GM12878 (cell line): ENCODE measurements at regions not wholly inside any gene's neighbourhood (a gene's known extent, or its start where the extent isn't known, plus 50 kb on each side); places are given as distances from the start of the nearest gene placed in this dataset.

ENCODE experiments used
- ATAC-seq: fragments of 200-7000 bp; cut with Tn5 transposase; 3 replicates; pipeline ENCODE4 v1.9.1; 2020; ENCODE audit warnings: mild to moderate bottlenecking, moderate library complexity
- BruUV-seq: library from RNA; stranded (reverse); fragments of 400-500 nt; replicated peaks from 2 replicates; lab custom pipeline; 2021; lab: Mats Ljungman, UMichigan
- CTCF ChIA-PET: fragments of 300-600 bp; sonication (Branson Sonifier 250); formaldehyde crosslinking; extraction: SDS; loops from one replicate; lab custom pipeline; 2021; ENCODE audit warnings: inconsistent platforms; lab: Yijun Ruan, JAX
- POLR2A ChIA-PET: fragments of 350-600 bp; formaldehyde crosslinking; extraction: SDS; loops from one replicate; lab custom pipeline; 2021; ENCODE audit warnings: inconsistent platforms; lab: Charles Lee
- RAD21 ChIA-PET: fragments of 300-600 bp; sonication (Branson Sonifier 250); formaldehyde crosslinking; loops from one replicate; lab custom pipeline; 2023; ENCODE audit warnings: antibody characterized with exemption; ENCODE audit not compliant: unreplicated experiment; lab: Charles Lee
- SMC1A ChIA-PET: fragments of 300-600 bp; sonication (Branson Sonifier 250); formaldehyde crosslinking; loops from one replicate; lab custom pipeline; 2023; ENCODE audit not compliant: unreplicated experiment, uncharacterized antibody; lab: Charles Lee
- DNase-seq: peaks from one replicate; pipeline ENCODE4 v3.0.0-alpha.2; 2011; ENCODE audit warnings: low read depth, low spot score
- FAIRE-seq: peaks from 3 replicates; lab custom pipeline; 2011; peaks lifted over from hg19 to GRCh38; lab: Jason Lieb, UNC
- H2AFZ ChIP-seq: 2 replicates; pipeline ENCODE4 v1.6.0; 2011; ENCODE audit warnings: low read depth, low read length, control low read depth; ENCODE audit not compliant: control insufficient read depth
- H3K27ac ChIP-seq: 2 replicates; pipeline ENCODE4 v1.5.1; 2011; ENCODE audit warnings: control low read depth; ENCODE audit not compliant: control insufficient read depth, insufficient read depth
- H3K27me3 ChIP-seq, 2 experiments: replicated peaks in 1 of 2; 2 replicates each; pipeline versions ENCODE4 v1.6.0 to v1.6.1; 2011; ENCODE audit warnings: low read length in 1 of 2; ENCODE audit not compliant: control insufficient read depth in 2 of 2, insufficient read depth in 2 of 2
- H3K36me3 ChIP-seq, 2 experiments: 2 replicates each; pipeline ENCODE4 v1.5.1; 2011; ENCODE audit warnings: low read length in 1 of 2; ENCODE audit not compliant: control insufficient read depth in 2 of 2, insufficient read depth in 2 of 2
- H3K4me1 ChIP-seq: 2 replicates; pipeline ENCODE4 v1.6.1; 2011; ENCODE audit warnings: mild to moderate bottlenecking, low read length, moderate library complexity, mixed read lengths; ENCODE audit not compliant: control insufficient read depth, insufficient read depth
- H3K4me2 ChIP-seq: 2 replicates; pipeline ENCODE4 v1.6.0; 2011; ENCODE audit warnings: control low read depth; ENCODE audit not compliant: control insufficient read depth, insufficient read depth
- H3K4me3 ChIP-seq: fragments of 200-600 bp; sonication (generic); 2 replicates; pipeline ENCODE4 v1.5.1; 2016
- H3K79me2 ChIP-seq: 2 replicates; pipeline ENCODE4 v1.6.0; 2011; ENCODE audit warnings: low read length; ENCODE audit not compliant: control insufficient read depth, insufficient read depth
- H3K9ac ChIP-seq: 2 replicates; pipeline ENCODE4 v1.8.0; 2011; ENCODE audit warnings: low read length, control low read depth, mixed read lengths; ENCODE audit not compliant: control insufficient read depth, insufficient read depth
- H3K9me3 ChIP-seq: replicated peaks from 3 replicates; pipeline ENCODE4 v1.5.1; 2011; ENCODE audit warnings: mild to moderate bottlenecking, low read length; ENCODE audit not compliant: control insufficient read depth, insufficient read depth
- H4K20me1 ChIP-seq: 2 replicates; pipeline ENCODE4 v1.6.0; 2011; ENCODE audit not compliant: control insufficient read depth, insufficient read depth
- EP300 ChIP-seq, 2 experiments: fragments of 150-350 bp in 1 of 2; IDR thresholded peaks; 2 replicates each; pipeline ENCODE4 v1.6.1; 2011 to 2012; ENCODE audit warnings: low read depth in 2 of 2, low read length in 2 of 2, borderline replicate concordance in 1 of 2, improper control_type of control experiment in 1 of 2, inconsistent platforms in 1 of 2; ENCODE audit not compliant: control insufficient read depth in 1 of 2
- RAD21 ChIP-seq: IDR thresholded peaks from 2 replicates; pipeline ENCODE4 v1.6.1; 2011; ENCODE audit warnings: mild to moderate bottlenecking, low read depth, low read length, moderate library complexity; ENCODE audit not compliant: insufficient read depth
- RB1 ChIP-seq: fragments of 450-650 bp; formaldehyde crosslinking; IDR thresholded peaks from 2 replicates; pipeline ENCODE4 v1.6.1; 2017; ENCODE audit warnings: mild to moderate bottlenecking, borderline replicate concordance
- SIN3A ChIP-seq: IDR thresholded peaks from 2 replicates; pipeline ENCODE4 v1.6.1; 2012; ENCODE audit warnings: low read depth, low read length, improper control_type of control experiment
- SIX5 ChIP-seq: IDR thresholded peaks from 2 replicates; pipeline ENCODE4 v1.6.1; 2011; ENCODE audit warnings: mild to moderate bottlenecking, low read depth, low read length, moderate library complexity; ENCODE audit not compliant: severe bottlenecking
- SMAD1 ChIP-seq: fragments of 450-650 bp; IDR thresholded peaks from 2 replicates; pipeline ENCODE4 v1.6.1; 2018; ENCODE audit warnings: mild to moderate bottlenecking, low read depth; ENCODE audit not compliant: partially characterized antibody
- SREBF1 ChIP-seq: IDR thresholded peaks from 2 replicates; pipeline ENCODE4 v1.6.1; 2012; ENCODE audit warnings: mild to moderate bottlenecking, low read length
- WRNIP1 ChIP-seq: IDR thresholded peaks from 2 replicates; pipeline ENCODE4 v1.6.1; 2011; ENCODE audit warnings: low read depth, low read length, improper control_type of control experiment, borderline replicate concordance
- ZNF217 ChIP-seq: fragments of 450-650 bp; IDR thresholded peaks from 2 replicates; pipeline ENCODE4 v1.6.1; 2017; ENCODE audit warnings: antibody characterized with exemption, mild to moderate bottlenecking
- ZSCAN29 ChIP-seq: fragments of 450-650 bp; IDR thresholded peaks from 2 replicates; pipeline ENCODE4 v1.6.1; 2017; ENCODE audit warnings: mild to moderate bottlenecking, moderate library complexity
- WGBS: methylation state at CpG from one replicate; pipeline ENCODE4 v1.1.6; 2016; ENCODE audit warnings: low lambda C conversion rate; ENCODE audit not compliant: insufficient replicate concordance, insufficient coverage; ENCODE audit errors: missing lambda C conversion rate; 5-methylcytosine and 5-hydroxymethylcytosine counted together
- in situ Hi-C: fragments of 300-500 bp; cut with MboI; formaldehyde crosslinking; loops from 9 replicates; pipeline ENCODE4 v1.14.3; 2018; ENCODE audit warnings: mixed read lengths
- intact Hi-C: fragments of 100-400 bp; cut with micrococcal nuclease; formaldehyde crosslinking; loops from one replicate; pipeline ENCODE4 v1.14.2; 2022; ENCODE audit not compliant: unreplicated experiment
- TF ChIP-seq, protein P1 (sequence below): fragments of 450-650 bp; IDR thresholded peaks from 2 replicates; pipeline ENCODE4 v1.6.1; 2017; ENCODE audit warnings: mild to moderate bottlenecking, moderate library complexity

DNA sequence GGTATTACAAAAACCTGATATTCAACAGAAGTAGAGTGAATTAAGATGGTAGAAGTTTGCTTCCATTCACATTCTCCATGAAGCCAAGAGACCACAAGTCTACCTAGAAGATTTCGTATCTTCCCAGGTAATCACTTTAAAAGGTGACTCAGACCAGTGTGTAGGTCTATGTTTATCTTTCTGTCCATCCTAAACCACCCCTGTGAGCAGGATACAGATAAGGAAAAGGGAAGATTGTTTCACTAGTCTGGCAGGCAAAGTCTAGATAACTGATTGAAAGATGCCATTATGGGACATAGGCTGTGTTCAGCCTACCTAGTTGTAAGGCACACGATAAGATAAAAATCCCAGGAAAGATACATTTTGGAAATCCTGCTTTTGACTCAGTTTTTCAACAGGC lies 244.3 kb upstream of the NWD2 start:
- DNase-seq, result no peak
- Histone ChIP-seq H3K79me2 (no peaks in the 10 kb centered on the region), H3K4me3 (no peak overlapping the region), H3K27me3 (no peaks in the 10 kb centered on the region), H3K9me3 (no peaks in the 10 kb centered on the region), H3K4me1 (no peaks in the 10 kb centered on the region), H3K4me2 (no peak overlapping the region), H3K36me3 (no peaks in the 10 kb centered on the region), H3K27ac (no peak overlapping the region), H2AFZ (no peak overlapping the region), H3K9ac (no peak overlapping the region), H4K20me1 (no peaks in the 10 kb centered on the region)
- in situ Hi-C loops (no loop called here), intact Hi-C loops (no loop called here)
- CTCF ChIA-PET, result no interaction called here
- RAD21 ChIA-PET, result no interaction called here
- BruUV-seq, result no TSS peak
- TF ChIP-seq RB1 (no peak), EP300 (IDR thresholded peaks at IDR 0.05; ENCODE audit: borderline replicate concordance in 1 of 2, control insufficient read depth in 1 of 2, low read depth in 2 of 2, low read length in 2 of 2) (no peak), RAD21 (no peak), WRNIP1 (no peak), ZNF217 (no peak), SMAD1 (no peak), ZSCAN29 (no peak), SIX5 (no peak), SREBF1 (no peak), SIN3A (no peak)
- TF ChIP-seq, protein P1, sequence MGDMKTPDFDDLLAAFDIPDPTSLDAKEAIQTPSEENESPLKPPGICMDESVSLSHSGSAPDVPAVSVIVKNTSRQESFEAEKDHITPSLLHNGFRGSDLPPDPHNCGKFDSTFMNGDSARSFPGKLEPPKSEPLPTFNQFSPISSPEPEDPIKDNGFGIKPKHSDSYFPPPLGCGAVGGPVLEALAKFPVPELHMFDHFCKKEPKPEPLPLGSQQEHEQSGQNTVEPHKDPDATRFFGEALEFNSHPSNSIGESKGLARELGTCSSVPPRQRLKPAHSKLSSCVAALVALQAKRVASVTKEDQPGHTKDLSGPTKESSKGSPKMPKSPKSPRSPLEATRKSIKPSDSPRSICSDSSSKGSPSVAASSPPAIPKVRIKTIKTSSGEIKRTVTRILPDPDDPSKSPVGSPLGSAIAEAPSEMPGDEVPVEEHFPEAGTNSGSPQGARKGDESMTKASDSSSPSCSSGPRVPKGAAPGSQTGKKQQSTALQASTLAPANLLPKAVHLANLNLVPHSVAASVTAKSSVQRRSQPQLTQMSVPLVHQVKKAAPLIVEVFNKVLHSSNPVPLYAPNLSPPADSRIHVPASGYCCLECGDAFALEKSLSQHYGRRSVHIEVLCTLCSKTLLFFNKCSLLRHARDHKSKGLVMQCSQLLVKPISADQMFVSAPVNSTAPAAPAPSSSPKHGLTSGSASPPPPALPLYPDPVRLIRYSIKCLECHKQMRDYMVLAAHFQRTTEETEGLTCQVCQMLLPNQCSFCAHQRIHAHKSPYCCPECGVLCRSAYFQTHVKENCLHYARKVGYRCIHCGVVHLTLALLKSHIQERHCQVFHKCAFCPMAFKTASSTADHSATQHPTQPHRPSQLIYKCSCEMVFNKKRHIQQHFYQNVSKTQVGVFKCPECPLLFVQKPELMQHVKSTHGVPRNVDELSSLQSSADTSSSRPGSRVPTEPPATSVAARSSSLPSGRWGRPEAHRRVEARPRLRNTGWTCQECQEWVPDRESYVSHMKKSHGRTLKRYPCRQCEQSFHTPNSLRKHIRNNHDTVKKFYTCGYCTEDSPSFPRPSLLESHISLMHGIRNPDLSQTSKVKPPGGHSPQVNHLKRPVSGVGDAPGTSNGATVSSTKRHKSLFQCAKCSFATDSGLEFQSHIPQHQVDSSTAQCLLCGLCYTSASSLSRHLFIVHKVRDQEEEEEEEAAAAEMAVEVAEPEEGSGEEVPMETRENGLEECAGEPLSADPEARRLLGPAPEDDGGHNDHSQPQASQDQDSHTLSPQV, result no peak
- FAIRE-seq, result no peak
- no peak for ATAC-seq
- SMC1A ChIA-PET, result interaction anchor here (0.6 kb wide), 1 partner anchor 485 kb away, joined by 3 read pairs; no protein-coding TSS in a partner anchor
- POLR2A ChIA-PET, result no interaction called here
- 47% methylated on average over 2 of the region's 2 CpGs for WGBS
